ENCODE measurements at regions not wholly inside any gene's neighbourhood (a gene's known extent, or its start where the extent isn't known, plus 50 kb on each side); places are given as distances from the start of the nearest gene placed in this dataset.

DNA sequence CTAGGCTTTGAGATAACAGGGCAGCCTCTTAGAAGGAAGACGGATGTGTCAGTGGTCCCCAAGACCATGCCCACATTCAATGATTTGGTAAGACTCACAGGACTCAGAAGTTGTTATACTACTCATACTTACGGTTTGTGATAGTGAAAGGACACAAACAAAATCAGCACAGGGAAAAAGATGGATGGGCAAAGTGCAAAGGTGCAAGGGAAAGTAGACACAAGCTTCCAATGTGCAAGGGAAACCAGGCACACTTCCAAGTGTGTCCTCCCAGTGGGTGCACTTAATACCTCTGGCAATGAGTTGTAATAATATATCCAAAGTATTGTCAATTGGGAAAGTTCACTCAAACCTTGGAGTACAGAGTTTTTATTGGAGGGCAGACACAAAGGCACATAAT lies 53.8 kb upstream of the VCX start:
- no peak for TF ChIP-seq CTCF (IDR thresholded peaks at IDR 0.05)
- DNase-seq (no peak), ATAC-seq (no peak)
- H3K4me1 Mint-ChIP-seq (ENCODE audit: low read depth) = no peaks in the 10 kb centered on the region
- H3K36me3 Mint-ChIP-seq (ENCODE audit: low read depth) = no peaks in the 10 kb centered on the region
- no peaks in the 10 kb centered on the region for H3K9me3 Mint-ChIP-seq
- no peak overlapping the region for H3K27ac Mint-ChIP-seq
- intact Hi-C loops (cut with micrococcal nuclease) = no loop called here
- H3K4me3 Mint-ChIP-seq = no peak overlapping the region
- H3K27me3 Mint-ChIP-seq = no peaks in the 10 kb centered on the region
- ChIA-PET POLR2A (no interaction called here), CTCF (no interaction called here)

GRCh38 chrX:7788334-7788733 lies 54.6 kb upstream of the VCX start:
- Mint-ChIP-seq H3K36me3 (ENCODE audit: low read depth) (no peaks in the 10 kb centered on the region), H3K27me3 (no peaks in the 10 kb centered on the region), H3K27ac (no peak overlapping the region), H3K4me1 (ENCODE audit: low read depth) (no peaks in the 10 kb centered on the region), H3K9me3 (no peaks in the 10 kb centered on the region), H3K4me3 (no peak overlapping the region)
- POLR2A ChIA-PET = no interaction called here
- no peak for ATAC-seq
- CTCF ChIA-PET = no interaction called here
- DNase-seq = no peak
- intact Hi-C loops (cut with micrococcal nuclease) = no loop called here
- TF ChIP-seq CTCF (IDR thresholded peaks at IDR 0.05) = no peak

DNA sequence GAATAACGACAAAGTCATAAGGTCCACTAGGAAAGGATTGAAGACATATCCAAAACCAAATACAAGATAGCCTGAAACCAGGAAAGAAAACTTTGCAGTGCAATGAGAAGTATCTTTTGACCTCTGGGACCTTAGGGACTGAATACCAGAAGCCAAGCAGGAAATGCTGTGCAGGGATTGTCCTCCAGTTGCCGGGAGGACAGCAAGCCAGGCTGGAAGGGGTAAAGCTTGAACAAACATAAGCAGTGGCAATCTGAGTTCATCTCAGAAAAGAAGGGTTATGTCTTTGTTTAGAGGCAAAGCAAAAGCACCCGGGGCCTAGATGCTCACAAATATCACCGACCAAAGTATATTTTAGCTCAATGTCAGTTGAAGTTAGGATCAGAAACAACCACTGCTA lies 55.3 kb upstream of the VCX start:
- ChIA-PET CTCF (no interaction called here), POLR2A (no interaction called here)
- Mint-ChIP-seq H3K9me3 (no peaks in the 10 kb centered on the region), H3K4me3 (no peak overlapping the region), H3K36me3 (ENCODE audit: low read depth) (no peaks in the 10 kb centered on the region), H3K27ac (no peak overlapping the region), H3K4me1 (ENCODE audit: low read depth) (no peaks in the 10 kb centered on the region), H3K27me3 (no peaks in the 10 kb centered on the region)
- no peak for TF ChIP-seq CTCF (IDR thresholded peaks at IDR 0.05)
- DNase-seq = no peak
- intact Hi-C loops (cut with micrococcal nuclease) = no loop called here
- no peak for ATAC-seq

DNA sequence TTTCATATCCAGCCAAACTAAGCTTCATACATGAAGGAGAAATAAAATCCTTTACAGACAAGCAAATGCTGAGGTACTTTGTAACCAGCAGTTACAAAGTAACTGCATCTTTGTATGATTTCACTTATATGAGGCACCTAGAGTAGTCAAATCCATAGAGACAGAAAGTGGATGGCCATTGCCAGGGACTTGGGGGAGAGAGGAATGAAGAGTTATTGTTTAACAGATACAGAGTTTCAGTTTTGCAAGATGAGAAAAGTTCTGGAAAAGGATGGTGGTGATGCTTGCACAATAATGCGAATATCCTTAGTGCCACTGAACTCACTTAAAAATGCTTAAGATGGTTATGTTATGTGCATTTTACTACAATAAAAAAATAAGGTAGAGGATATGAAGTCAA lies 58.4 kb upstream of the VCX start:
- H3K4me3 Mint-ChIP-seq = no peak overlapping the region
- H3K27ac Mint-ChIP-seq = no peak overlapping the region
- DNase-seq (no peak), ATAC-seq (no peak)
- H3K4me1 Mint-ChIP-seq (ENCODE audit: low read depth) = no peaks in the 10 kb centered on the region
- CTCF ChIA-PET = no interaction called here
- no peak for TF ChIP-seq CTCF (IDR thresholded peaks at IDR 0.05)
- POLR2A ChIA-PET = no interaction called here
- H3K36me3 Mint-ChIP-seq (ENCODE audit: low read depth) = no peaks in the 10 kb centered on the region
- no peaks in the 10 kb centered on the region for H3K27me3 Mint-ChIP-seq
- intact Hi-C loops (cut with micrococcal nuclease) = no loop called here
- H3K9me3 Mint-ChIP-seq = no peaks in the 10 kb centered on the region

DNA sequence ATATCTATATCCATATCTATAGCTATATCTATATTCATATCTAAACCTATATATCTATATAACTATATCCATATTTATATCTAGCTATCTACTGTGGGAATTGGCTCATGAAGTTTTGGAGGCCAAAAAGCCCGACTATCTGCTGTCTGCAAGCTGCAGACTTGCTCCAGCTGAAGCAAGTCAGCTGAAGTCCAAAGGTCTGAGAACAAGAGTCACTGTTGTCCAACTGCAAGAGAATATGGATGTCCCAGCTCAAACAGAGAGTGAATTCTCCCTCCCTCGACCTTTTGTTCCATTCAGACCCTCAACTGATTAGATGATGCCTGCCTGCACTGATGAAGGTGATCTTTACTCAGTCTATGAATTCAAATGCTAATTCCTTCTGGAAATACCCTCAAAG lies 63.3 kb upstream of the VCX start:
- Mint-ChIP-seq H3K27ac (no peak overlapping the region), H3K4me1 (ENCODE audit: low read depth) (no peaks in the 10 kb centered on the region), H3K27me3 (no peaks in the 10 kb centered on the region), H3K9me3 (no peaks in the 10 kb centered on the region), H3K36me3 (ENCODE audit: low read depth) (no peaks in the 10 kb centered on the region), H3K4me3 (no peak overlapping the region)
- POLR2A ChIA-PET = no interaction called here
- CTCF ChIA-PET = no interaction called here
- intact Hi-C loops (cut with micrococcal nuclease) = no loop called here
- DNase-seq (no peak), ATAC-seq (no peak)
- TF ChIP-seq CTCF (IDR thresholded peaks at IDR 0.05) = no peak

Data from activated CD8-positive, alpha-beta T cell treated with anti-CD3 and anti-CD28 coated beads for 36 hours (primary cell).